ENCODE measurements at regions not wholly inside any gene's neighbourhood (a gene's known extent, or its start where the extent isn't known, plus 50 kb on each side); places are given as distances from the start of the nearest gene placed in this dataset.

DNA sequence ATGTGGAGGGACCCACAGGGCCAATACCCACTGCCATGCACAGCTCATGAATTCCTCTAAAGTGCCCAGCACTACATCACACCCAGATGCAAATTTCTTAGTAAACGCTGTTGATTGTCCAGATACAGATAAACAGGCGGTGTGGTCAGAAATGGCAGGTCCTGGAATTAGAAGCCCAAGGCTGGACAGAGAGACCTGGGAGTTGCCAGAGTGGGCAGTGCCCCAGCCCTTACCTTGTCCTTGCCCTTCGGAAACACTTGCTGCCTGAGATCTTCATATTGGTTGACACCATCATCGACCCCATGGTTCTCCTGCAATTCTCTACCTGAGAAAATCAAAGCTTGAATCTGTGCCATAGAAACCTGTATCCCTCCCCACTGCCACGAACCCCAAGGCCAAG is 149.3 kb upstream of the ETV3 start:
- TF ChIP-seq YY1 (IDR thresholded peaks at IDR 0.05; ENCODE audit: insufficient read depth, insufficient read length) (no peak), ZNF274 (IDR thresholded peaks at IDR 0.05; ENCODE audit: low read depth, low read length) (no peak)
